MM.1S (cell line): ENCODE measurements at regions not wholly inside any gene's neighbourhood (a gene's known extent, or its start where the extent isn't known, plus 50 kb on each side); places are given as distances from the start of the nearest gene placed in this dataset.
A peak's percentile ranks its signal among the peaks of the same experiment; 100 is the strongest.

ENCODE experiments used
- DNase-seq: peaks from one replicate; pipeline ENCODE4 v3.0.0-alpha.2; 2015
- H2AFZ ChIP-seq: fragments of 300-600 bp; sonication (generic); 2 replicates; pipeline ENCODE4 v1.6.0; 2016; ENCODE audit warnings: antibody characterized with exemption, low read length
- H3F3A ChIP-seq: fragments of 300-600 bp; sonication (generic); 2 replicates; pipeline ENCODE4 v1.6.1; 2016; ENCODE audit warnings: mild to moderate bottlenecking, antibody characterized with exemption, low read length, moderate library complexity, mixed read lengths; ENCODE audit not compliant: insufficient read depth
- H3K27ac ChIP-seq: fragments of 300-600 bp; sonication (generic); 2 replicates; pipeline ENCODE4 v1.5.1; 2016; ENCODE audit warnings: mild to moderate bottlenecking, low read length
- H3K27me3 ChIP-seq: fragments of 300-600 bp; sonication (generic); replicated peaks from 2 replicates; pipeline ENCODE4 v1.6.0; 2016; ENCODE audit warnings: low read length; ENCODE audit not compliant: insufficient read depth
- H3K36me3 ChIP-seq: fragments of 300-600 bp; sonication (generic); replicated peaks from 2 replicates; pipeline ENCODE4 v1.6.1; 2016; ENCODE audit warnings: mild to moderate bottlenecking, low read length, mixed read lengths; ENCODE audit not compliant: insufficient read depth
- H3K4me1 ChIP-seq: fragments of 300-600 bp; sonication (generic); 2 replicates; pipeline ENCODE4 v1.6.1; 2016; ENCODE audit warnings: low read length, mixed read lengths
- H3K4me2 ChIP-seq: fragments of 300-600 bp; sonication (generic); 2 replicates; pipeline ENCODE4 v1.6.0; 2016; ENCODE audit warnings: low read depth, low read length
- H3K4me3 ChIP-seq: fragments of 300-600 bp; sonication (generic); 2 replicates; pipeline ENCODE4 v1.5.1; 2016; ENCODE audit warnings: low read length, mixed read lengths
- H3K79me2 ChIP-seq: fragments of 300-600 bp; sonication (generic); 2 replicates; pipeline ENCODE4 v1.6.1; 2016; ENCODE audit warnings: mixed run types, low read length, mixed read lengths
- H3K9ac ChIP-seq: fragments of 300-600 bp; sonication (generic); 2 replicates; pipeline ENCODE4 v1.6.1; 2016; ENCODE audit warnings: low read length, mixed read lengths
- H3K9me2 ChIP-seq: fragments of 300-600 bp; sonication (generic); replicated peaks from 2 replicates; pipeline ENCODE4 v1.6.1; 2016; ENCODE audit warnings: mild to moderate bottlenecking, low read length, mixed read lengths; ENCODE audit not compliant: insufficient read depth
- H3K9me3 ChIP-seq: fragments of 300-600 bp; sonication (generic); replicated peaks from 2 replicates; pipeline ENCODE4 v1.6.1; 2016; ENCODE audit warnings: mild to moderate bottlenecking, low read length, mixed read lengths; ENCODE audit not compliant: insufficient read depth
- H4K20me1 ChIP-seq: fragments of 300-600 bp; sonication (generic); 2 replicates; pipeline ENCODE4 v1.6.1; 2016; ENCODE audit warnings: mild to moderate bottlenecking, low read length, moderate library complexity, mixed read lengths; ENCODE audit not compliant: insufficient read depth
- CTCF ChIP-seq: fragments of 300-600 bp; sonication (generic); IDR thresholded peaks from 2 replicates; pipeline ENCODE4 v1.5.1; 2016; ENCODE audit warnings: antibody characterized with exemption, low read length, mixed read lengths
- EZH2 ChIP-seq: fragments of 300-600 bp; sonication (generic); optimal IDR thresholded peaks from 2 replicates; pipeline ENCODE3; 2017; ENCODE audit warnings: low read depth, mild to moderate bottlenecking, antibody characterized with exemption, low read length, mixed read lengths
- EZH2phosphoT487 ChIP-seq: fragments of 300-600 bp; sonication (generic); IDR thresholded peaks from 2 replicates; pipeline ENCODE4 v1.6.1; 2018; ENCODE audit warnings: antibody characterized with exemption, low read length

- Histone ChIP-seq H3K27ac (peak overlapping the region; percentile 71; the same call in 1 of the 2 replicates), H3K4me1 (peaks cover 54% of the 10 kb centered on the region), H3K4me2 (no peak overlapping the region; the same call in 1 of the 2 replicates), H3F3A (peaks cover 18% of the 10 kb centered on the region), H3K27me3 (no peaks in the 10 kb centered on the region), H2AFZ (no peak overlapping the region), H3K9ac (no peak overlapping the region), H3K9me2 (no peaks in the 10 kb centered on the region), H3K9me3 (no peaks in the 10 kb centered on the region), H3K36me3 (no peaks in the 10 kb centered on the region), H3K4me3 (no peak overlapping the region), H3K79me2 (no peaks in the 10 kb centered on the region), H4K20me1 (no peaks in the 10 kb centered on the region)
- TF ChIP-seq EZH2 (no peak), CTCF (no peak), EZH2phosphoT487 (no peak)
- DNase-seq, result no peak
These were observed 56.2 kb upstream of the MLN start for GRCh38 chr6:33860006-33860405.

- Histone ChIP-seq H3K4me3 (no peak overlapping the region), H3K27me3 (no peaks in the 10 kb centered on the region), H4K20me1 (no peaks in the 10 kb centered on the region), H3K4me2 (no peak overlapping the region), H3F3A (peaks cover 18% of the 10 kb centered on the region), H2AFZ (no peak overlapping the region), H3K27ac (no peak overlapping the region), H3K9me2 (no peaks in the 10 kb centered on the region), H3K36me3 (no peaks in the 10 kb centered on the region), H3K79me2 (no peaks in the 10 kb centered on the region), H3K9ac (no peak overlapping the region), H3K9me3 (no peaks in the 10 kb centered on the region), H3K4me1 (peaks cover 54% of the 10 kb centered on the region)
- no peak for TF ChIP-seq CTCF
- TF ChIP-seq EZH2phosphoT487, result no peak
- TF ChIP-seq EZH2, result no peak
- no peak for DNase-seq
These were observed 55.2 kb upstream of the MLN start for GRCh38 chr6:33858804-33859505.

GRCh38 chr6:33857932-33858475 is 54.2 kb upstream of the MLN start:
- no peak for TF ChIP-seq EZH2phosphoT487
- no peak for TF ChIP-seq EZH2
- no peak for TF ChIP-seq CTCF
- no peak overlapping the region for H3K27ac ChIP-seq
- no peaks in the 10 kb centered on the region for H3K36me3 ChIP-seq
- no peaks in the 10 kb centered on the region for H3K79me2 ChIP-seq
- no peak overlapping the region for H3K4me2 ChIP-seq
- H2AFZ ChIP-seq, result no peak overlapping the region
- H3K4me3 ChIP-seq, result no peak overlapping the region
- no peaks in the 10 kb centered on the region for H4K20me1 ChIP-seq
- H3F3A ChIP-seq, result peaks cover 18% of the 10 kb centered on the region
- H3K9ac ChIP-seq, result no peak overlapping the region
- no peak for DNase-seq
- peaks cover 54% of the 10 kb centered on the region for H3K4me1 ChIP-seq
- H3K9me2 ChIP-seq, result no peaks in the 10 kb centered on the region
- H3K9me3 ChIP-seq, result no peaks in the 10 kb centered on the region
- no peaks in the 10 kb centered on the region for H3K27me3 ChIP-seq
